Gastrocnemius medialis (tissue), 4 donors: ENCODE measurements at regions not wholly inside any gene's neighbourhood (a gene's known extent, or its start where the extent isn't known, plus 50 kb on each side); places are given as distances from the start of the nearest gene placed in this dataset.
A peak's percentile ranks its signal among the peaks of the same experiment; 100 is the strongest.

Experiments
- ATAC-seq, 2 donors: fragments of 150-250 bp; one replicate each; pipeline ENCODE4 v1.9.1; 2016
- DNase-seq, 2 donors: peaks; one replicate each; pipeline ENCODE4 v3.0.0-alpha.2; 2019
- H3K27ac ChIP-seq, 4 donors: fragments of 200-600 bp; sonication (generic); 1 replicate in 1 of 4; 2 replicates in 3 of 4; pipeline ENCODE4 v1.5.1; 2016 to 2018; ENCODE audit warnings: mild to moderate bottlenecking in 2 of 4, moderate library complexity in 1 of 4
- H3K27me3 ChIP-seq, 3 donors: fragments of 200-600 bp; sonication (generic) in 2 of 3; 1 replicate in 1 of 3; 2 replicates in 2 of 3; pipeline versions ENCODE4 v1.5.1 to v1.6.0; 2016 to 2019; ENCODE audit warnings: mild to moderate bottlenecking in 1 of 3, moderate library complexity in 1 of 3
- H3K36me3 ChIP-seq, 2 donors: fragments of 200-600 bp; sonication (generic) in 1 of 2; one replicate each; pipeline ENCODE4 v1.5.1; 2017 to 2018
- H3K4me1 ChIP-seq, 2 donors: fragments of 200-600 bp; sonication (generic) in 1 of 2; one replicate each; pipeline ENCODE4 v1.5.1; 2016 to 2017; ENCODE audit warnings: mild to moderate bottlenecking in 2 of 2
- H3K4me3 ChIP-seq, 4 donors: fragments of 200-600 bp; sonication (generic) in 3 of 4; 1 replicate in 1 of 4; 2 replicates in 3 of 4; pipeline ENCODE4 v1.5.1; 2016 to 2019; ENCODE audit warnings: mild to moderate bottlenecking in 2 of 4
- H3K9me3 ChIP-seq, 3 donors: fragments of 200-600 bp; sonication (generic) in 2 of 3; 1 replicate in 1 of 3; 2 replicates in 2 of 3; pipeline ENCODE4 v1.5.1; 2016 to 2019
- POLR2A ChIP-seq, 2 donors: fragments of 450-650 bp; IDR thresholded peaks; one replicate each; pipeline ENCODE4 v1.6.1; 2017; ENCODE audit warnings: antibody characterized with exemption in 2 of 2, mild to moderate bottlenecking in 2 of 2, moderate library complexity in 2 of 2
- in situ Hi-C, 4 donors: fragments of 200-750 bp; cut with MboI; loops; one replicate each; pipeline versions ENCODE4 v1.15.0 to v1.8.0; 2017; ENCODE audit warnings: low sequenced_read_pairs in 4 of 4
- intact Hi-C: fragments of 100-400 bp; cut with DNase I; formaldehyde crosslinking; loops from one replicate; pipeline ENCODE4 v1.15.1; 2023; ENCODE audit warnings: low total_unique reads
- TF ChIP-seq, protein P1 (sequence below), 5 experiments: fragments of 450-650 bp in 3 of 5; fragments of 200-600 bp in 2 of 5; sonication (generic) in 2 of 5; IDR thresholded peaks in 4 of 5; conservative IDR thresholded peaks in 1 of 5; 1 replicate in 4 of 5; 2 replicates in 1 of 5; pipeline ENCODE4 v1.5.1; 2016 to 2019; ENCODE audit warnings: antibody characterized with exemption in 5 of 5, mild to moderate bottlenecking in 3 of 5, moderate library complexity in 3 of 5

DNA sequence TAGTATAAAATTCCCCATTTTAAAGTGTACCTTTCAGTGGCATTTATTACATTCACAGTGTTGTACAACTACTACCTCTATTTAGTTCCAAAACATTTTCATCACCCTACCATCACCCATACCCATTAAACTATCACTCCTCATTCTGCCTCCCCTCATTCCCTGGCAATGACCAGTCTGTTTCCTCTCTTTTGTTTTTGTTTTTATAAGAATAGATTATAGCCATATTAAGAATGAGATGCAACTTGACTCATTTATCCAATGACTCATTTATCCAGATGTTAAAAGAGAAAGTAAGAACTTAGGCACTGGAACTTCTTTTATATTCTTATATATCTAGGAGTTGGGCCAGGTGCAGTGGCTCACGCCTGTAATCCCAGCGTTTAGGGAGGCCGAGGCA is 156.3 kb downstream of the FAT3 start:
- in situ Hi-C loops (no loop called here), intact Hi-C loops (no loop called here)

DNA sequence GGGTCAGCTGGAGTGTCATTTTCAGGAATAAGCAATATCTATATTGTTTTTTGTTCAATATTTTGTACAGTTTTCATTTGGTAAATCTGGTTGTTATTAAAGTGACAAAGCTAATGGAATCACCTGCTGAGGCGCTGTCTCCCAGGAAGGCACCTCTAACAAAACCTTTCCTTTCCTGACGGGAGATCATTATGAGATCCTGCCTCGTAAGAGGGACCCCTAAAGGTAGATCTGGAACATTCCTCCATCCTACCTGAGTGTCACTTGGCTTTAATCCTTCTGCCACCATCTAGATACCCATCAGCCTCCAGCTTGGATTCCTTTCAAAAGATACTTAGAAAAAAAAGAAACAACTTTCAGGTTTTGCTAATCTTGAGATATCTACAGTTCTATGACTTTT is 157.7 kb downstream of the FAT3 start:
- intact Hi-C loops: no loop called here
- H3K9me3 ChIP-seq: no peaks in the 10 kb centered on the region
- TF ChIP-seq, protein P1, sequence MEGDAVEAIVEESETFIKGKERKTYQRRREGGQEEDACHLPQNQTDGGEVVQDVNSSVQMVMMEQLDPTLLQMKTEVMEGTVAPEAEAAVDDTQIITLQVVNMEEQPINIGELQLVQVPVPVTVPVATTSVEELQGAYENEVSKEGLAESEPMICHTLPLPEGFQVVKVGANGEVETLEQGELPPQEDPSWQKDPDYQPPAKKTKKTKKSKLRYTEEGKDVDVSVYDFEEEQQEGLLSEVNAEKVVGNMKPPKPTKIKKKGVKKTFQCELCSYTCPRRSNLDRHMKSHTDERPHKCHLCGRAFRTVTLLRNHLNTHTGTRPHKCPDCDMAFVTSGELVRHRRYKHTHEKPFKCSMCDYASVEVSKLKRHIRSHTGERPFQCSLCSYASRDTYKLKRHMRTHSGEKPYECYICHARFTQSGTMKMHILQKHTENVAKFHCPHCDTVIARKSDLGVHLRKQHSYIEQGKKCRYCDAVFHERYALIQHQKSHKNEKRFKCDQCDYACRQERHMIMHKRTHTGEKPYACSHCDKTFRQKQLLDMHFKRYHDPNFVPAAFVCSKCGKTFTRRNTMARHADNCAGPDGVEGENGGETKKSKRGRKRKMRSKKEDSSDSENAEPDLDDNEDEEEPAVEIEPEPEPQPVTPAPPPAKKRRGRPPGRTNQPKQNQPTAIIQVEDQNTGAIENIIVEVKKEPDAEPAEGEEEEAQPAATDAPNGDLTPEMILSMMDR (IDR thresholded peaks at IDR 0.05 in 4 of 5, conservative IDR thresholded peaks at IDR 0.05 in 1 of 5): no peak
- no peaks in the 10 kb centered on the region for H3K27me3 ChIP-seq
- H3K36me3 ChIP-seq: no peaks in the 10 kb centered on the region
- H3K4me1 ChIP-seq: peaks cover 0 to 3% of the 10 kb centered on the region in 2 donors
- ATAC-seq (no peak), DNase-seq (no peak)
- no peak overlapping the region for H3K4me3 ChIP-seq
- no peak overlapping the region for H3K27ac ChIP-seq
- in situ Hi-C loops: no loop called here

More for the DNA sequence above, 156.3 kb downstream of the FAT3 start:
- ATAC-seq (no peak), DNase-seq (no peak)
- Histone ChIP-seq H3K4me3 (no peak overlapping the region), H3K4me1 (peaks cover 0 to 3% of the 10 kb centered on the region in 2 donors), H3K27me3 (no peaks in the 10 kb centered on the region), H3K9me3 (no peaks in the 10 kb centered on the region), H3K36me3 (no peaks in the 10 kb centered on the region), H3K27ac (no peak overlapping the region)
- TF ChIP-seq, protein P1 (IDR thresholded peaks at IDR 0.05 in 4 of 5, conservative IDR thresholded peaks at IDR 0.05 in 1 of 5): no peak
- TF ChIP-seq POLR2A (IDR thresholded peaks at IDR 0.05): no peak

DNA sequence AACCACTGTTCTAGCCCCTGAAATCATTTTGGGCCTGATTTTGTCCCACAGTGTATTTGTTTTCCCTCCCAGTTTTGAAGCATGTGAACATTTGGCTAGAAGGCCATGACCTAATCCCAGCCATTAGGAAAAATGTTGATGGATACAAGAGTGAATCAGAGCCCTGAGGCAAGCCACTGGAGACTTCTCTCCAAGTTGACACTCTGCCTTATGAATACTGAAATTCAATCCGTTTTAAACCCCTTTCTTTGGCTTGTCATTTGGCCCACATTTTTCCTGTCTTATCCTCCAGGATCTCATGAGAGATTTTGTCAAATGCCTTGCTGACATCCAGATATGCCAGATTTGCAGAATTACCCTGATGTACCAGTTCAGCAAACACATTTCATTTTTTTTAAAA is 158.8 kb downstream of the FAT3 start:
- Histone ChIP-seq H3K36me3 (no peaks in the 10 kb centered on the region), H3K27me3 (no peaks in the 10 kb centered on the region), H3K4me3 (no peak overlapping the region), H3K27ac (no peak overlapping the region), H3K4me1 (peaks cover 0 to 3% of the 10 kb centered on the region in 2 donors), H3K9me3 (no peaks in the 10 kb centered on the region)
- intact Hi-C loops: no loop called here
- in situ Hi-C loops: no loop called here
- peak; percentile 53 to 60 for ATAC-seq
- no peak for DNase-seq
- TF ChIP-seq POLR2A (IDR thresholded peaks at IDR 0.05): no peak
- TF ChIP-seq, protein P1 (IDR thresholded peaks at IDR 0.05 in 4 of 5, conservative IDR thresholded peaks at IDR 0.05 in 1 of 5): no peak

DNA sequence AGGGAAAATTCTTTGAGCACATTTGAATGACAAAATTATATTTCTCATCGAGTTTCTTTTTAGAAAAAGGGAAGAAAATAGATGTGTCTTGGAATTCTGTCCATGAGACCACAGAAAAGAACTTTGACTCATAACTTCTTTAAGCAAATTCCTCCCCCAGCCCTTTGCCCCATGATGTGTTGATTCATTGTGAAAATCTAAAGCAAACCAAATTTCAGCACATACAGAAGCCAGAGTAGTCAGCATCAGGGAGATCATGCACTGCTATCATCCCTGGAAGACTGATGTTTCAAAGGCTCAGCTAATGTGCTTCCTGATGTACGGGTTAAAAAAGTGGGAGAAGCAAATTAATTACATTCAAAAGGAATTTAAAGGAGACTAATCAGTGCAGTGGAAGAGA is 159.7 kb downstream of the FAT3 start:
- Histone ChIP-seq H3K4me1 (peaks cover 0 to 3% of the 10 kb centered on the region in 2 donors), H3K27ac (no peak overlapping the region), H3K27me3 (no peaks in the 10 kb centered on the region), H3K36me3 (no peaks in the 10 kb centered on the region), H3K9me3 (no peaks in the 10 kb centered on the region), H3K4me3 (no peak overlapping the region)
- in situ Hi-C loops (no loop called here), intact Hi-C loops (no loop called here)
- ATAC-seq: no peak
- no peak for DNase-seq
- TF ChIP-seq POLR2A (IDR thresholded peaks at IDR 0.05): no peak
- TF ChIP-seq, protein P1 (IDR thresholded peaks at IDR 0.05 in 4 of 5, conservative IDR thresholded peaks at IDR 0.05 in 1 of 5): no peak

DNA sequence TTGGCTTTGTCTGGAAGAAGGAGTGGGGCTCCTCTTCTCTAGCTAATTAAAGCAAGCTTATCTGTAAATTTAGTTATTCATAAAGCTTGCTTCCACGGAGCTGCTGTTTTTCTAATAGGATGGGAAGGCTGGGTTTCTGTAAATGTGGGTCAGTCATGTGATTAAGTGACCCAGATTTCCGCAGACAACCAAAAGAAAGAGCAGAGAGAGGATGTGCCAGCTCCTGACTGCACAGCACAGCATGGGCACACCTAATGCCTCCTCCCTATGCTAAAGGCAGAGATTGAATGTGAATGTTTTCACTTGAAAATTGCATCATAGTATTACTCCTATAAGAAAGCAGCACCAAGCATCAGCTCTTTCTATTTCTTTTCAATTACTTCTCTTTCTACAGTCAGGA is 160.2 kb downstream of the FAT3 start:
- intact Hi-C loops: no loop called here

More for the DNA sequence above, 160.2 kb downstream of the FAT3 start:
- Histone ChIP-seq H3K4me1 (peaks cover 0 to 3% of the 10 kb centered on the region in 2 donors), H3K9me3 (no peaks in the 10 kb centered on the region), H3K27me3 (no peaks in the 10 kb centered on the region), H3K4me3 (no peak overlapping the region), H3K36me3 (no peaks in the 10 kb centered on the region), H3K27ac (no peak overlapping the region)
- ATAC-seq (no peak), DNase-seq (no peak)
- in situ Hi-C loops: no loop called here
- TF ChIP-seq, protein P1 (IDR thresholded peaks at IDR 0.05 in 4 of 5, conservative IDR thresholded peaks at IDR 0.05 in 1 of 5): no peak
